HEK293T (cell line): ENCODE measurements at regions not wholly inside any gene's neighbourhood (a gene's known extent, or its start where the extent isn't known, plus 50 kb on each side); places are given as distances from the start of the nearest gene placed in this dataset.

ENCODE experiments used
- CTCF ChIA-PET: fragments of 350-600 bp; formaldehyde crosslinking; extraction: SDS; loops from one replicate; lab custom pipeline; 2021; ENCODE audit warnings: antibody characterized with exemption, inconsistent platforms; lab: Yijun Ruan, JAX
- POLR2A ChIA-PET: fragments of 350-600 bp; formaldehyde crosslinking; extraction: SDS; loops from one replicate; lab custom pipeline; 2020; ENCODE audit warnings: antibody characterized with exemption, inconsistent platforms; lab: Yijun Ruan, JAX
- DNase-seq: peaks from one replicate; pipeline ENCODE4 v3.0.0; 2012; ENCODE audit warnings: mixed read lengths; ENCODE audit errors: extremely low spot score
- ARNT ChIP-seq: fragments of 450-650 bp; IDR thresholded peaks from 2 replicates; pipeline ENCODE4 v1.6.1; 2017; ENCODE audit warnings: mild to moderate bottlenecking
- BHLHE40 ChIP-seq: fragments of 450-650 bp; IDR thresholded peaks from 2 replicates; pipeline ENCODE4 v1.6.1; 2016; ENCODE audit warnings: mild to moderate bottlenecking, moderate library complexity, borderline replicate concordance
- CTBP1 ChIP-seq: fragments of 450-650 bp; IDR thresholded peaks from 2 replicates; pipeline ENCODE4 v1.6.1; 2016; ENCODE audit warnings: borderline replicate concordance
- ELF4 ChIP-seq: fragments of 450-650 bp; IDR thresholded peaks from 2 replicates; pipeline ENCODE4 v1.6.1; 2017; ENCODE audit warnings: antibody characterized with exemption
- FOXA1 ChIP-seq: fragments of 450-650 bp; IDR thresholded peaks from 2 replicates; pipeline ENCODE4 v1.6.1; 2016; ENCODE audit warnings: mild to moderate bottlenecking
- FOXK2 ChIP-seq: fragments of 450-650 bp; IDR thresholded peaks from 2 replicates; pipeline ENCODE4 v1.6.1; 2016; ENCODE audit warnings: mild to moderate bottlenecking
- FOXM1 ChIP-seq: fragments of 450-650 bp; IDR thresholded peaks from 2 replicates; pipeline ENCODE4 v1.6.1; 2017; ENCODE audit warnings: mild to moderate bottlenecking, borderline replicate concordance
- HDGF ChIP-seq: fragments of 450-650 bp; IDR thresholded peaks from 2 replicates; pipeline ENCODE4 v1.6.1; 2017; ENCODE audit warnings: antibody characterized with exemption, borderline replicate concordance
- L3MBTL2 ChIP-seq: fragments of 450-650 bp; conservative IDR thresholded peaks from 2 replicates; pipeline ENCODE4 v1.6.1; 2016; ENCODE audit warnings: mild to moderate bottlenecking
- LEF1 ChIP-seq: fragments of 450-650 bp; IDR thresholded peaks from 2 replicates; pipeline ENCODE4 v1.6.1; 2017; ENCODE audit warnings: mild to moderate bottlenecking, borderline replicate concordance
- NFRKB ChIP-seq: fragments of 450-650 bp; IDR thresholded peaks from 2 replicates; pipeline ENCODE4 v1.6.1; 2016; ENCODE audit warnings: mild to moderate bottlenecking, moderate library complexity
- PKNOX1 ChIP-seq: fragments of 450-650 bp; IDR thresholded peaks from 2 replicates; pipeline ENCODE4 v1.6.1; 2016
- SP1 ChIP-seq: fragments of 450-650 bp; IDR thresholded peaks from 2 replicates; pipeline ENCODE4 v1.6.1; 2017
- SUZ12 ChIP-seq: fragments of 450-650 bp; IDR thresholded peaks from 2 replicates; pipeline ENCODE4 v1.6.1; 2016; ENCODE audit warnings: mild to moderate bottlenecking
- TARDBP ChIP-seq: fragments of 450-650 bp; IDR thresholded peaks from 2 replicates; pipeline ENCODE4 v1.6.1; 2016
- ZNF384 ChIP-seq: fragments of 450-650 bp; IDR thresholded peaks from 2 replicates; pipeline ENCODE4 v1.6.1; 2016

GRCh38 chr2:51612387-51612786 is 580.5 kb upstream of the NRXN1 start:
- ChIA-PET CTCF (no interaction called here), POLR2A (no interaction called here)
- DNase-seq, result no peak
- TF ChIP-seq BHLHE40, result no peak
- TF ChIP-seq CTBP1, result no peak
- TF ChIP-seq FOXK2, result no peak
- no peak for TF ChIP-seq SP1
- TF ChIP-seq ARNT, result no peak
- no peak for TF ChIP-seq HDGF
- TF ChIP-seq NFRKB, result no peak
- no peak for TF ChIP-seq LEF1
- TF ChIP-seq FOXM1, result no peak
- no peak for TF ChIP-seq ELF4
- no peak for TF ChIP-seq SUZ12

GRCh38 chr2:51601706-51602105 is 569.8 kb upstream of the NRXN1 start:
- DNase-seq, result no peak
- POLR2A ChIA-PET, result no interaction called here
- TF ChIP-seq HDGF, result no peak
- no peak for TF ChIP-seq ARNT
- TF ChIP-seq CTBP1, result no peak
- TF ChIP-seq FOXA1, result no peak
- TF ChIP-seq L3MBTL2, result no peak
- CTCF ChIA-PET, result no interaction called here

- ChIA-PET CTCF (no interaction called here), POLR2A (no interaction called here)
- no peak for DNase-seq
- TF ChIP-seq ARNT (no peak), SUZ12 (no peak), TARDBP (no peak), FOXA1 (no peak), LEF1 (no peak), FOXK2 (no peak), L3MBTL2 (no peak), NFRKB (no peak), FOXM1 (no peak), BHLHE40 (no peak), HDGF (no peak), ZNF384 (no peak), ELF4 (no peak), CTBP1 (no peak), SP1 (no peak), PKNOX1 (no peak)
Observed at GRCh38 chr2:51597086-51597485, 565.2 kb upstream of the NRXN1 start.

GRCh38 chr2:51595836-51596235 is 563.9 kb upstream of the NRXN1 start:
- DNase-seq, result no peak
- TF ChIP-seq HDGF (no peak), LEF1 (no peak), CTBP1 (no peak), L3MBTL2 (no peak), PKNOX1 (no peak), ARNT (no peak), ELF4 (no peak), FOXM1 (no peak), SP1 (no peak), FOXA1 (no peak), FOXK2 (no peak), TARDBP (no peak), NFRKB (no peak), SUZ12 (no peak)
- CTCF ChIA-PET, result no interaction called here
- POLR2A ChIA-PET, result no interaction called here

GRCh38 chr2:51581636-51582267 is 549.8 kb upstream of the NRXN1 start:
- ChIA-PET CTCF (no interaction called here), POLR2A (no interaction called here)
- no peak for DNase-seq
- TF ChIP-seq FOXA1 (no peak), HDGF (no peak), BHLHE40 (no peak), PKNOX1 (no peak), TARDBP (no peak), FOXM1 (no peak), FOXK2 (no peak), SP1 (no peak), ARNT (no peak), L3MBTL2 (no peak), LEF1 (no peak), ZNF384 (no peak)

- ChIA-PET POLR2A (no interaction called here), CTCF (no interaction called here)
- TF ChIP-seq ARNT, result no peak
- TF ChIP-seq HDGF, result no peak
- TF ChIP-seq SP1, result no peak
- TF ChIP-seq LEF1, result no peak
- no peak for TF ChIP-seq ELF4
- TF ChIP-seq NFRKB, result no peak
- no peak for TF ChIP-seq L3MBTL2
- no peak for TF ChIP-seq PKNOX1
- TF ChIP-seq FOXK2, result no peak
- no peak for TF ChIP-seq ZNF384
- TF ChIP-seq FOXM1, result no peak
- no peak for DNase-seq
Observed at GRCh38 chr2:51579412-51579811, 547.5 kb upstream of the NRXN1 start.
